GM19372 (cell line): ENCODE measurements at regions not wholly inside any gene's neighbourhood (a gene's known extent, or its start where the extent isn't known, plus 50 kb on each side); places are given as distances from the start of the nearest gene placed in this dataset.

Source experiments
- ATAC-seq: cut with Tn5 transposase; IDR thresholded peaks from one replicate; pipeline ENCODE4 v1.9.1; 2021; ENCODE audit warnings: mild to moderate bottlenecking, low read depth, moderate library complexity; ENCODE audit not compliant: unreplicated experiment

DNA sequence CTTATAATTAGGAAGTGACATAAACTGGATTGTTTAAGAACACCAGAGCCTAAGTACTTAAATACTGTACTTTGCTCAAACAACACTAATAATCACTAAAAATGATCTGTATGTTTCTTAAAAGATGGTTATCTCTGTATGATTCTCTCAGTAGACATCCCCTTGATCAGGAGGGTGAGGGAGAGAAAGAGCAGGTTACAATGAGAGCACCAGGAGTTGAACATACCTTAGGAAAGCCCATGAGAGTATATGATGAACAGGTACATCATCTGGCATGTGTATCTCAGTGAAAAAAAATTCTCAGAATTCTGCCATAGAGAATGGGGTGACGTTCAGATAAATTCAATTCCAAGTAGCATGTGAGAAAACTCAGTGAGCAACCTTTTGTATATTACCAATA is 59.9 kb upstream of the IL2 start:
- ATAC-seq: no peak

DNA sequence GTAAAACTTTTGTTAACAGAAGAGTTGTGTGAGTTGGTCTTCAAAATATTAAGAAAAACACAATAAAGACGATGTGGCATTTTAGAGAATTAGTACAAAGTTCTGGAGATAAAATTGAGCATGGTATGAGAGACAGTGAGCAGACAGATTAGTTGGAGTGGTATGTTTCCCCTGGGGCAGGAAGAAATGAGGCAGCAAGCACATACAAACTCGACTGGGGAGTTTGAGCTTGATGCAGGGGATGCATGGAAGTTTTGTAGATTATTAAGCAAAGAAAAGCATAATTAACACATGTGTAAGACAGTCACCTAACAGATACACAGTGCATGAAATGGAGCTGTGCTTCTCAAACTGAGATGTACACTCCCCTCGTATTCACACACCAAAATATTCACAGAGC is 58.1 kb upstream of the IL2 start:
- no peak for ATAC-seq

DNA sequence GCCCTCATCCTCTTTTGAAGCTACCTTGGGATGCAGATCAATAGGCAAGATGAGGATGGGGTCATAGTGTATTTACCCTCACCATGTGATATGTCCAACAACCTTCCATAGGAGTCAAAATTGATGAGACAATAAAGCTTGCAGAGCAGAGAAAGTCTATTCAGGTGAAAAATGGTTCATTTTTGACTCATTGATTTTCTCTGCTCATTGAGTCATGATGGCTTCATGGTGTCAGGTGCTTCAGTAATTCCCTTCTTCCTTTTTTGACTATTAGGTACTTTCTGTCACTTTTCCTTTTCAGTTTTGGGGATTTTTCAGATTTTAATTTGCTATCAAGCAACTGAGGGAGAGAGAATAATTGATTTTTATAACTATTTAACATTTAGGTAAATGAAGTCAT is 55.9 kb upstream of the IL2 start:
- ATAC-seq: no peak

DNA sequence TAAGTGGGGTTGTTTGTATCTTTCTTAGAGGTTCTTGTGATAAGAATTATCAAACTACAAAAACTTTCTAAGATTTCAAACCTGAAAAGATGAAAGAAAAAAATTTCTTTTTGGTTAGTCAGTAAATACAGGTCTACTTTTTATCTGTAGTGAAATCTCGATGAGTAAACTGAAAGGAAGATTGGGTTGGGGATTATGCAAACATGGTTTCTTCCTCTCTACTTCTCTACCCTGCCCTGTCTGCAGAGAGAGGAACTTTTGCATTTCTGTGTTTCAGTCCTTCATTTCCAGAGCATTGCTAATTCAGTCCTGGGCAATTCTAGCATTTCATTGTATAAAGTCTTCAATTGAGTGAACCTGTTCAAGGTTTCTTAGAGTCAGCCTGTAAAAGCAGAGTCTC is 51.6 kb upstream of the IL2 start:
- no peak for ATAC-seq
